ENCODE measurements at regions not wholly inside any gene's neighbourhood (a gene's known extent, or its start where the extent isn't known, plus 50 kb on each side); places are given as distances from the start of the nearest gene placed in this dataset.

DNA sequence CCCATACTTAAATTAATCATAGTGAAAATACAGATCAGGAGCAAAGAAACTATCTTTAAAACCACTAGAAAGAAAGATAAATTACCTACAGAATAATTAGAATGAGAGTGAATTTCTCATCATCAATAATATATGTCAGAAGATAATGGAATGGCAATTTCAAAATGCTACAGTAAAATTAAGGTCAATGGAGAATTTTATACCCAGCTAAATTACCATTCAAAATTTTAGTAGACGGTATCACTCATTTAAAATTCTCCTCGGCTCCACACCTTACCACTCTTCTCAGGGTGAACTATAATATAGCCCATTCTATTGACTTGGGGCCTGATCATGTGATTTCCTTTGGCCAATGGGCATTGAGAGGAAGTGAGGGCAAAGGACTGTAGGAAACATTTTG, 192.5 kb upstream of the TCERG1L start:
- TF ChIP-seq CTCF (IDR thresholded peaks at IDR 0.05), result no peak

DNA sequence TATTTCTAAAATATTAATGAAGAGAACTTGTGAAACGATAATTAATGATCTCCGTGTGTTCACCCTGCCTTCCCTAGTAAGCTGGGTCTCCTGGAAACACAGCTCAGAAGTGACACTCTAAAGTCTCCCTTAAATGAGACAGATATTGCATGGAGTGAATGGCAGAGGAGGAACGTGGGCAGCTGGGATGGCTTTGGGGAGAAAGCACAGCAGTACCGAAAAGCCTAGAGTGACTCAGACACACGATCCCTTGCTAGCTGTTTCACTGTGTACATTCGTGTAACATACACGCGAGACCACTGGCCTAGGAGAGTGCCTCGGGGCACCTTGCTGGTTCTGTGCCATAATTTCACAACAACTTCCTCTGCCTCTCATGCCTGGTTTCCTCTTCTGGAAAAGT, 199.9 kb upstream of the TCERG1L start:
- no peak for TF ChIP-seq CTCF (IDR thresholded peaks at IDR 0.05)

DNA sequence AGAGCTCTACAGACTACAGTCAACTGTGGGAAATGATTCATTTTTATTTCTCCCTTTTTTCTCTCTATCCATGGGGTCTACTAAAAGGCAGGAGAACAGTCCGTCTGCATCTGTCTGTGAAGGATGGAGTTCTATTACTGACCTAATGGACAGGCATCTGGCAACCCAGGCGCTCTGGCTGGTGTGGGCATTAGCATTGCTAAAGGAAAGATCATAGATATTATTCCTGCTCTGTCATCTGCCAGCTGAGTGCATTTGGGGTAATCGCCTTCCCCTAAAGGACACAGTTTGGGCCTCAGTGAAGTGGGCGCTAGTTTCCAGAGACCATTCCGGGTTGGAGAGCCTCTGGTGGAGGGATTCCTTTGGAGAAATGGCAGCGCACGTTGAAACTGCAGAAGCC, 201.3 kb upstream of the TCERG1L start:
- TF ChIP-seq CTCF (IDR thresholded peaks at IDR 0.05), result no peak

DNA sequence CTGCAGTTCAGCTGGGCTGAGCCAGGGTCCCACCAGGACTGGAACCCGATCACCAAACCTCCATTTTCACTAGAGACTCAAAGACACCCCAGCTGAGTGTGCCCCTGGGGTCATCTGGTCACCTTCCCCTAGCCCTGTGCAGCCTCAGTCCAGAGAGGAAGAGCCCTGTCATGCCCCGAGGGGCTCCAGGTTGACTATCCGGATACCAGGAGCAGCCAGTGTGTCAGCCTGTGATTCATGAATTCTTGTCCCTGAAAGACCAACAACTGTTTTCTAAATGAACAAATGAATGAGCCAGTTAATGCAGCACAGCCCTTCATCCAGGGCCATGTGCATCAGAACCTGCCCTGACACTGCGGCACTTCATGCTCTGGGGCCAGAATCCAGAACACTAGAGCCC, 201.9 kb upstream of the TCERG1L start:
- TF ChIP-seq CTCF (IDR thresholded peaks at IDR 0.05), result no peak

DNA sequence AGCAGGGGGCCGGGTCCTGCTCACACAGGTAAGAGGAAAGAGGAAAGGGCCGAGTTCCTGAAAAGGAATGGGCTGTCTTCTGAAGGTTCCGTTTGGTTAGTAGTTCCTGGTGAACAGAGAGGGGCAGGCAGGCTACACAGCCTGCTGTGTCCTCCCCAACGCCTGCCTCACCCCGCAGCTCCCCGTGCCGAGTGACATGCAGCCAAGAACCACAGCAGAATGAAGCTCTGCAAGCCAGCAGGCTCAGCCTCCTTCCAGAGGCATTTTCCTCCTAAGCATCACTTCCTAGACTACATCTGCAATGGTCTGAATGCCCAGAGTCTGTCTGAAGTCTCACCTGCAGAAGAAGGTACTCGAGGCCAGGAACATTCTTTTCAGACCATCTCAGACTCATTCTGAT, 202.4 kb upstream of the TCERG1L start:
- no peak for TF ChIP-seq CTCF (IDR thresholded peaks at IDR 0.05)

DNA sequence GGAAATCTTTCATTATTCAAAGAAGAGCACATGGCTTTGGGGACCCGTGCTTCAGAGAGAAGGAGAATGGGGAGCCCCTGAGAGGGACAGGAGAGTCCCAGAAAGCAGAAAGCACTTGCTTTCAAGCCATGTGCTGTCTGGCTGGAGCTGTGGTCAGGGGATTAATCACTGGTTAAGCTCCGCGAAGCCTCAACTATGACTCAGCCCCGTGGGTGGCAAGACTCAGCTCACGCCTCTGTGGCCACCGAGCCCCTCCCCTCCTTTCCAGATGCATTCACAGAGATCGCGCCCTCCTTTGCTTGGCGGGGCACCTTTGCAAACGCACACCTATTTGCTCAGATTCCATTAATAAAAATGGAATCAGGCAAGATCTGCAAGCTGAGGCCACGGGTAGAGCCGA, 202.9 kb upstream of the TCERG1L start:
- TF ChIP-seq CTCF (IDR thresholded peaks at IDR 0.05), result no peak

- no peak for TF ChIP-seq CTCF (IDR thresholded peaks at IDR 0.05)
Observed at GRCh38 chr10:131516285-131516684, 204.8 kb upstream of the TCERG1L start.

DNA sequence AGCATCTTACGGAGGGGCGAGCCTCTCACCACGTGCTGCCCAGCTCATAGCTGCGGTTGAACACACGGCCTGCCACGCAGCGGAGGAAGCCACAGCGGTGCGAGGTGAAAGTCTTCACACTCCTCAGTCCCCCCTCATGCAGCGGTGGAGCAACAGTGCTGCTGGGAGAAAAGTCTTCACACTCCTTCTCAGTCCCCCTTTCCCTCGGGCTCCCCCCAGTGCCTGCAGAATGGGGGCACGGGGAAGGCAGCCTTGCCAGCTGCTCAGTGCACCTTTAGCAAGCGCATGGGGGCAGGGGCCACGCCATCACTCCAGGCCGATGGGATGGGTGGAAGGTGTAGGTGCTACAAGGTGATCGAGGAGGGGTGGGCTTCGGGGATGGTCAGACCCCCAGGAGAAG, 206.3 kb upstream of the TCERG1L start:
- no peak for TF ChIP-seq CTCF (IDR thresholded peaks at IDR 0.05)

Measured in LNCAP (cell line).